PC-9 (cell line): ENCODE measurements at regions not wholly inside any gene's neighbourhood (a gene's known extent, or its start where the extent isn't known, plus 50 kb on each side); places are given as distances from the start of the nearest gene placed in this dataset.

Experiments used
- BruUV-seq: library from RNA; stranded (reverse); fragments of 400-500 nt; replicated peaks from 2 replicates; lab custom pipeline; 2021; lab: Mats Ljungman, UMichigan
- CTCF ChIA-PET: fragments of 300-600 bp; sonication (Branson Sonifier 250); formaldehyde crosslinking; loops from one replicate; lab custom pipeline; 2022; ENCODE audit warnings: antibody characterized with exemption; lab: Charles Lee
- POLR2A ChIA-PET: fragments of 300-600 bp; sonication (Branson Sonifier 250); formaldehyde crosslinking; loops from one replicate; lab custom pipeline; 2022; ENCODE audit warnings: antibody characterized with exemption; ENCODE audit not compliant: unreplicated experiment; lab: Charles Lee
- DNase-seq, 2 experiments: peaks; one replicate each; pipeline versions ENCODE4 v3.0.0 to v3.0.0-alpha.2; 2015 to 2022; ENCODE audit warnings: mixed read lengths in 1 of 2
- H2AFZ ChIP-seq: fragments of 200-600 bp; sonication (generic); 2 replicates; pipeline ENCODE4 v1.8.1; 2017; ENCODE audit warnings: antibody characterized with exemption
- H3F3A ChIP-seq: fragments of 200-600 bp; sonication (generic); 2 replicates; pipeline ENCODE4 v1.8.1; 2017; ENCODE audit warnings: antibody characterized with exemption, mild to moderate bottlenecking, low read depth; ENCODE audit not compliant: insufficient read depth
- H3K27ac ChIP-seq: fragments of 200-600 bp; sonication (generic); 2 replicates; pipeline ENCODE4 v1.6.1; 2016; ENCODE audit warnings: mixed run types
- H3K27me3 ChIP-seq: fragments of 200-600 bp; sonication (generic); 2 replicates; pipeline ENCODE4 v1.6.1; 2016; ENCODE audit warnings: low read depth, mixed run types; ENCODE audit not compliant: insufficient read depth
- H3K36me3 ChIP-seq: fragments of 200-600 bp; sonication (generic); 2 replicates; pipeline ENCODE4 v1.6.1; 2016; ENCODE audit warnings: low read depth, mixed run types
- H3K4me1 ChIP-seq: fragments of 200-600 bp; sonication (generic); replicated peaks from 2 replicates; pipeline ENCODE4 v1.6.1; 2016; ENCODE audit warnings: mixed run types; ENCODE audit not compliant: insufficient read depth
- H3K4me2 ChIP-seq: fragments of 200-600 bp; sonication (generic); 2 replicates; pipeline ENCODE4 v1.6.1; 2017; ENCODE audit warnings: mixed run types
- H3K4me3 ChIP-seq: fragments of 200-600 bp; sonication (generic); 2 replicates; pipeline ENCODE4 v1.6.1; 2016; ENCODE audit warnings: mixed run types
- H3K79me2 ChIP-seq: fragments of 200-600 bp; sonication (generic); 2 replicates; pipeline ENCODE4 v1.6.1; 2017; ENCODE audit warnings: low read depth, mixed run types
- H3K9me2 ChIP-seq: fragments of 200-600 bp; sonication (generic); 2 replicates; pipeline ENCODE4 v1.8.1; 2017; ENCODE audit warnings: mild to moderate bottlenecking; ENCODE audit not compliant: insufficient read depth
- H3K9me3 ChIP-seq: fragments of 200-600 bp; sonication (generic); 2 replicates; pipeline ENCODE4 v1.8.1; 2016; ENCODE audit warnings: low read depth; ENCODE audit not compliant: insufficient read depth
- H4K20me1 ChIP-seq: fragments of 200-600 bp; sonication (generic); 2 replicates; pipeline ENCODE4 v1.8.1; 2017; ENCODE audit not compliant: insufficient read depth
- EZH2 ChIP-seq: fragments of 200-600 bp; sonication (generic); IDR thresholded peaks from 2 replicates; pipeline ENCODE4 v1.8.0; 2017; ENCODE audit warnings: antibody characterized with exemption, low read depth
- intact Hi-C: fragments of 100-400 bp; cut with micrococcal nuclease; formaldehyde crosslinking; loops from one replicate; pipeline ENCODE4 v1.10.0; 2022; ENCODE audit not compliant: unreplicated experiment
- TF ChIP-seq, protein P1 (sequence below): fragments of 200-600 bp; sonication (generic); conservative IDR thresholded peaks from 2 replicates; pipeline ENCODE4 v1.6.1; 2017; ENCODE audit warnings: mixed run types, antibody characterized with exemption, mild to moderate bottlenecking, moderate library complexity

DNA sequence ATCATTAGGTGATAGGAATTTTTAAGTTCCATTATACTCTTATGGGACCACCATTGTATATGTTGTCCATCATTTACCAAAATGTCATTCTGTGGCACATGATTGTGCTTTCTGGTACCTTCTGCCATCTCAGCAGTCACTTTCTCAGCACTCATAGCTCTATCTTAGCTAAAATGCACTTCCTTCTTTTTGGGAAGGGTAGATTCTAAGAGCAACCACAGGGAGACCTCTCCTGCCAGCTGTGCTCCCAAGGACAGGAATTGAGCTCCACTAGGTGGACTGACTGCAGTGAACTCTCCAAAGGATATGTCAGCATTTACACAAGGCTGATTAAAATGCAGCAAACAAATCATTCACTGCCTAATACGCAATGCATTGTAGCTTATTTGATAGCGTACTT is 91.8 kb upstream of the OBI1 start:
- intact Hi-C loops, result no loop called here
- no peaks in the 10 kb centered on the region for H4K20me1 ChIP-seq
- H3K36me3 ChIP-seq, result no peaks in the 10 kb centered on the region
- ChIA-PET CTCF (no interaction called here), POLR2A (no interaction called here)
- no peaks in the 10 kb centered on the region for H3K4me1 ChIP-seq
- H2AFZ ChIP-seq, result no peak overlapping the region
- H3K79me2 ChIP-seq, result no peaks in the 10 kb centered on the region
- H3K27me3 ChIP-seq, result no peaks in the 10 kb centered on the region
- no peaks in the 10 kb centered on the region for H3F3A ChIP-seq
- no peak overlapping the region for H3K4me3 ChIP-seq
- TF ChIP-seq, protein P1, sequence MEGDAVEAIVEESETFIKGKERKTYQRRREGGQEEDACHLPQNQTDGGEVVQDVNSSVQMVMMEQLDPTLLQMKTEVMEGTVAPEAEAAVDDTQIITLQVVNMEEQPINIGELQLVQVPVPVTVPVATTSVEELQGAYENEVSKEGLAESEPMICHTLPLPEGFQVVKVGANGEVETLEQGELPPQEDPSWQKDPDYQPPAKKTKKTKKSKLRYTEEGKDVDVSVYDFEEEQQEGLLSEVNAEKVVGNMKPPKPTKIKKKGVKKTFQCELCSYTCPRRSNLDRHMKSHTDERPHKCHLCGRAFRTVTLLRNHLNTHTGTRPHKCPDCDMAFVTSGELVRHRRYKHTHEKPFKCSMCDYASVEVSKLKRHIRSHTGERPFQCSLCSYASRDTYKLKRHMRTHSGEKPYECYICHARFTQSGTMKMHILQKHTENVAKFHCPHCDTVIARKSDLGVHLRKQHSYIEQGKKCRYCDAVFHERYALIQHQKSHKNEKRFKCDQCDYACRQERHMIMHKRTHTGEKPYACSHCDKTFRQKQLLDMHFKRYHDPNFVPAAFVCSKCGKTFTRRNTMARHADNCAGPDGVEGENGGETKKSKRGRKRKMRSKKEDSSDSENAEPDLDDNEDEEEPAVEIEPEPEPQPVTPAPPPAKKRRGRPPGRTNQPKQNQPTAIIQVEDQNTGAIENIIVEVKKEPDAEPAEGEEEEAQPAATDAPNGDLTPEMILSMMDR, result no peak
- TF ChIP-seq EZH2, result no peak
- H3K4me2 ChIP-seq, result no peak overlapping the region
- BruUV-seq, result no TSS peak
- no peaks in the 10 kb centered on the region for H3K9me2 ChIP-seq
- H3K9me3 ChIP-seq, result no peaks in the 10 kb centered on the region
- no peak for DNase-seq
- H3K27ac ChIP-seq, result no peak overlapping the region

DNA sequence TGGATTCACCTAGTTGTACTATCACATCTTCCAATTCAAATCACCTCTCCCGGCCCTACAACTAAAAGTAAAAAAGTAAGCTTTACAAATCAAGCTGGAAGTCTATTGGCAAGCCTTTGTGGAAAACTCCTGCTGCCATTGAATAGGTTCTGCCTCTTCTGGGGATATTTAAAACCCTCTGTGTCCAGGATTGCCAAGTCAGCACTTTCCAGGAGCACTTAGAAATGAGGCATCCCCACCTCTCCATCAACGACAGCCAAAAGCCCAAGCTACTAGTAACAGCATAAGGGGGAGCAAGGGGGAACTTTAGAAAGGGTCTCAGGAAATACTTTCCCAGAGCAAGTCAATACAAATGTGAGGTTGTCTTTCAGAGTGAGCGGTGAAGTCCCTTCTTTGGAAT is 85.0 kb upstream of the OBI1 start:
- H3K27me3 ChIP-seq, result no peaks in the 10 kb centered on the region
- H3K79me2 ChIP-seq, result no peaks in the 10 kb centered on the region
- BruUV-seq, result no TSS peak
- ChIA-PET POLR2A (no interaction called here), CTCF (no interaction called here)
- H3K27ac ChIP-seq, result no peak overlapping the region
- H3K36me3 ChIP-seq, result no peaks in the 10 kb centered on the region
- no peaks in the 10 kb centered on the region for H4K20me1 ChIP-seq
- H2AFZ ChIP-seq, result no peak overlapping the region
- DNase-seq, result no peak
- intact Hi-C loops, result no loop called here
- no peaks in the 10 kb centered on the region for H3K4me1 ChIP-seq
- H3K4me2 ChIP-seq, result no peak overlapping the region
- H3K9me2 ChIP-seq, result no peaks in the 10 kb centered on the region
- no peak overlapping the region for H3K4me3 ChIP-seq
- TF ChIP-seq, protein P1, result no peak
- no peak for TF ChIP-seq EZH2
- no peaks in the 10 kb centered on the region for H3F3A ChIP-seq
- no peaks in the 10 kb centered on the region for H3K9me3 ChIP-seq

DNA sequence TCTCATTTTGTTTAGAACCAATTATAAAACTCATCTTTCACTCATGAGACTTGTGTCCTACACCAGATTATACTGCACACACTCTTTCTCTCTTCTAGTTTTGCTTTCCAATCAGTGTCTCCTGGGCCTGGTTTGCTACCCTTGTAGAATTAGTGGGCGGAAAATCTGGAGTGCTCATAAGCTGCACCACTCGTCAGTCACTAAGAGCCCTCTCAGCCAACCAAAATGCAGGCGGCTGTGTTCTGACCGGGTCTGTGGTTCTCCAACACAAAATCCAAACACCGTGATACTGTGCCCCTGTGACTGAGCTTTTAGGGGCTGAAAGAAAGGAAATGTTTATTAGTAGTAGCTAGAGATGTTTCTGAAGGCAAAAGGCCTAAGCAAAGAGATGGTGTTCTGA is 83.7 kb upstream of the OBI1 start:
- no peak for DNase-seq
- H4K20me1 ChIP-seq, result no peaks in the 10 kb centered on the region
- ChIA-PET CTCF (interaction anchor here (0.6 kb wide), 1 partner anchor 26 kb away, joined by 8 read pairs; no protein-coding TSS in a partner anchor), POLR2A (no interaction called here)
- intact Hi-C loops, result no loop called here
- no peak for TF ChIP-seq EZH2
- TF ChIP-seq, protein P1, result no peak
- H3K79me2 ChIP-seq, result no peaks in the 10 kb centered on the region
- no peaks in the 10 kb centered on the region for H3K36me3 ChIP-seq
- no peaks in the 10 kb centered on the region for H3K9me2 ChIP-seq
- no peaks in the 10 kb centered on the region for H3K4me1 ChIP-seq
- H3K27ac ChIP-seq, result no peak overlapping the region
- no peaks in the 10 kb centered on the region for H3K9me3 ChIP-seq
- no TSS peak for BruUV-seq
- H3F3A ChIP-seq, result no peaks in the 10 kb centered on the region
- no peak overlapping the region for H2AFZ ChIP-seq
- no peak overlapping the region for H3K4me2 ChIP-seq
- no peaks in the 10 kb centered on the region for H3K27me3 ChIP-seq
- no peak overlapping the region for H3K4me3 ChIP-seq
